Esophagus mucosa (tissue), 1 donor: ENCODE measurements at regions not wholly inside any gene's neighbourhood (a gene's known extent, or its start where the extent isn't known, plus 50 kb on each side); places are given as distances from the start of the nearest gene placed in this dataset.
"Not testable (repeated sequence)": the region's sequence is repeated elsewhere in the genome, so short reads cannot be mapped to it uniquely, and the experiment has no call there.

ENCODE experiments used
- ATAC-seq: fragments of 200-7000 bp; cut with Tn5 transposase; one replicate; pipeline ENCODE4 v1.9.1; 2020
- donor health status: DM: yes; HTN: yes; CAD: no.

GRCh38 chr12:3421191-3421978, 69.6 kb upstream of the PRMT8 start:
- no peak for ATAC-seq

GRCh38 chr12:3424796-3425195, 66.2 kb upstream of the PRMT8 start:
- ATAC-seq, result not testable (repeated sequence)

GRCh38 chr12:3427956-3428355, 63.0 kb upstream of the PRMT8 start:
- ATAC-seq, result no peak

GRCh38 chr12:3428631-3429030, 62.4 kb upstream of the PRMT8 start:
- ATAC-seq, result no peak

- ATAC-seq, result not testable (repeated sequence)
Measured at GRCh38 chr12:3429523-3429922, 61.5 kb upstream of the PRMT8 start.

GRCh38 chr12:3431686-3432085, 59.3 kb upstream of the PRMT8 start:
- ATAC-seq, result no peak

GRCh38 chr12:3432176-3432742, 58.7 kb upstream of the PRMT8 start:
- no peak for ATAC-seq

- no peak for ATAC-seq
Measured at GRCh38 chr12:3432868-3433267, 58.1 kb upstream of the PRMT8 start.

- no peak for ATAC-seq
Measured at GRCh38 chr12:3436461-3437065, 54.4 kb upstream of the PRMT8 start.

- ATAC-seq, result no peak
Measured at GRCh38 chr12:3437986-3438385, 53.0 kb upstream of the PRMT8 start.

GRCh38 chr12:3438401-3438800, 52.6 kb upstream of the PRMT8 start:
- ATAC-seq, result no peak
